Right cardiac atrium (tissue), 5 donors: ENCODE measurements at regions not wholly inside any gene's neighbourhood (a gene's known extent, or its start where the extent isn't known, plus 50 kb on each side); places are given as distances from the start of the nearest gene placed in this dataset.
"Not testable (repeated sequence)": the region's sequence is repeated elsewhere in the genome, so short reads cannot be mapped to it uniquely, and the experiment has no call there.

ENCODE experiments used
- ATAC-seq, 2 donors: fragments of 200-7000 bp; cut with Tn5 transposase; one replicate each; pipeline versions ENCODE4 v1.8.0 to v1.9.1; 2020; ENCODE audit warnings: moderate library complexity in 2 of 2, mild to moderate bottlenecking in 1 of 2
- DNase-seq, 3 donors: peaks; one replicate each; pipeline ENCODE4 v3.0.0-alpha.2; 2020
- H3K27ac ChIP-seq: one replicate; pipeline ENCODE4 v1.5.1; 2013; ENCODE audit warnings: mild to moderate bottlenecking, low read length, control low read depth, moderate library complexity
- H3K27me3 ChIP-seq: one replicate; pipeline ENCODE4 v1.6.1; 2013; ENCODE audit not compliant: control insufficient read depth, insufficient read depth
- H3K4me1 ChIP-seq: one replicate; pipeline ENCODE4 v1.6.1; 2013; ENCODE audit warnings: low read length; ENCODE audit not compliant: control insufficient read depth, insufficient read depth
- H3K4me3 ChIP-seq: one replicate; pipeline ENCODE4 v1.5.1; 2013; ENCODE audit warnings: low read length, control low read depth
- H3K9me3 ChIP-seq: one replicate; pipeline ENCODE4 v1.6.1; 2013; ENCODE audit warnings: low read length; ENCODE audit not compliant: control insufficient read depth
- WGBS: extraction: QIAGEN DNeasy Blood & Tissue Kit; methylation state at CpG from one replicate; pipeline ENCODE4 v1.1.7; 2013; 5-methylcytosine and 5-hydroxymethylcytosine counted together
- intact Hi-C, 4 donors: fragments of 100-400 bp; cut with DNase I; formaldehyde crosslinking; loops; one replicate each; pipeline versions ENCODE4 v1.11.0 to v1.14.0; 2022 to 2023
- donor health status: healthy with polysubstance abuse.
- donor health status: DM: no; HTN: yes; CAD: no.
- donor health status: DM: no; HTN: no; CAD: no.
- donor health status: DM: no; HTN: yes; CAD: no; lungs with severe emphysema.
- donor health status: DM: yes; HTN: yes; CAD: no.

- DNase-seq = no peak
- 90% methylated on average over 1 of the region's 1 CpG for WGBS
- intact Hi-C loops = no loop called here
- no peak overlapping the region for H3K4me3 ChIP-seq
- no peaks in the 10 kb centered on the region for H3K27me3 ChIP-seq
- no peaks in the 10 kb centered on the region for H3K4me1 ChIP-seq
- no peak overlapping the region for H3K27ac ChIP-seq
- H3K9me3 ChIP-seq = no peaks in the 10 kb centered on the region
- ATAC-seq = no peak
Observed at GRCh38 chr6:140160909-140161308, 786.5 kb upstream of the CITED2 start.

- no peaks in the 10 kb centered on the region for H3K27me3 ChIP-seq
- H3K9me3 ChIP-seq = no peaks in the 10 kb centered on the region
- intact Hi-C loops = no loop called here
- ATAC-seq = no peak
- H3K4me3 ChIP-seq = no peak overlapping the region
- H3K27ac ChIP-seq = no peak overlapping the region
- 96% methylated on average over 3 of the region's 3 CpGs for WGBS
- H3K4me1 ChIP-seq = no peaks in the 10 kb centered on the region
- DNase-seq = no peak
Observed at GRCh38 chr6:140160494-140160893, 786.0 kb upstream of the CITED2 start.

- intact Hi-C loops = no loop called here
Observed at GRCh38 chr6:140156131-140156530, 781.7 kb upstream of the CITED2 start.

GRCh38 chr6:140155451-140156126, 781.1 kb upstream of the CITED2 start:
- DNase-seq (no peak), ATAC-seq (no peak)
- H3K9me3 ChIP-seq = no peaks in the 10 kb centered on the region
- H3K27ac ChIP-seq = no peak overlapping the region
- no peaks in the 10 kb centered on the region for H3K27me3 ChIP-seq
- H3K4me1 ChIP-seq = no peaks in the 10 kb centered on the region
- H3K4me3 ChIP-seq = no peak overlapping the region
- intact Hi-C loops = no loop called here

More at GRCh38 chr6:140156131-140156530, 781.7 kb upstream of the CITED2 start:
- Histone ChIP-seq H3K27me3 (no peaks in the 10 kb centered on the region), H3K9me3 (no peaks in the 10 kb centered on the region), H3K4me1 (no peaks in the 10 kb centered on the region), H3K27ac (no peak overlapping the region), H3K4me3 (no peak overlapping the region)
- no peak for DNase-seq
- 96% methylated on average over 6 of the region's 6 CpGs for WGBS
- no peak for ATAC-seq

- ATAC-seq = no peak
- WGBS = 84% methylated on average over 1 of the region's 1 CpG
- Histone ChIP-seq H3K4me1 (no peaks in the 10 kb centered on the region), H3K9me3 (no peaks in the 10 kb centered on the region), H3K27me3 (no peaks in the 10 kb centered on the region), H3K4me3 (no peak overlapping the region), H3K27ac (no peak overlapping the region)
- no peak for DNase-seq
- intact Hi-C loops = no loop called here
Observed at GRCh38 chr6:140153703-140154102, 779.3 kb upstream of the CITED2 start.

GRCh38 chr6:140147825-140148814, 773.7 kb upstream of the CITED2 start:
- H3K27me3 ChIP-seq, ATAC-seq, intact Hi-C loops, H3K4me3 ChIP-seq, H3K9me3 ChIP-seq, H3K27ac ChIP-seq, H3K4me1 ChIP-seq: not testable (repeated sequence)
- peak; percentile 12 to 50 (median 47) for DNase-seq
- 98% methylated on average over 67 of the region's 67 CpGs for WGBS

GRCh38 chr6:140140891-140141290, 766.4 kb upstream of the CITED2 start:
- intact Hi-C loops = no loop called here

GRCh38 chr6:140138311-140139010, 764.0 kb upstream of the CITED2 start:
- intact Hi-C loops = no loop called here
- Histone ChIP-seq H3K4me1 (peaks cover 5% of the 10 kb centered on the region), H3K27me3 (no peaks in the 10 kb centered on the region), H3K4me3 (no peak overlapping the region), H3K27ac (peak overlapping the region; percentile 48), H3K9me3 (no peaks in the 10 kb centered on the region)
- no peak for DNase-seq
- 47% methylated on average over 5 of the region's 5 CpGs for WGBS
- ATAC-seq = peak; percentile 21 to 33

More at GRCh38 chr6:140140891-140141290, 766.4 kb upstream of the CITED2 start:
- H3K27me3 ChIP-seq = no peaks in the 10 kb centered on the region
- H3K4me3 ChIP-seq = no peak overlapping the region
- 87% methylated on average over 1 of the region's 1 CpG for WGBS
- no peaks in the 10 kb centered on the region for H3K9me3 ChIP-seq
- no peak for ATAC-seq
- no peak overlapping the region for H3K27ac ChIP-seq
- peaks cover 5% of the 10 kb centered on the region for H3K4me1 ChIP-seq
- DNase-seq = no peak

- Histone ChIP-seq H3K27ac (no peak overlapping the region), H3K4me1 (peaks cover 5% of the 10 kb centered on the region), H3K4me3 (no peak overlapping the region), H3K9me3 (no peaks in the 10 kb centered on the region), H3K27me3 (no peaks in the 10 kb centered on the region)
- no peak for DNase-seq
- ATAC-seq = no peak
- intact Hi-C loops = no loop called here
Observed at GRCh38 chr6:140134224-140134623, 759.8 kb upstream of the CITED2 start.

- no peaks in the 10 kb centered on the region for H3K27me3 ChIP-seq
- DNase-seq (no peak), ATAC-seq (no peak)
- intact Hi-C loops = no loop called here
- H3K4me1 ChIP-seq = no peaks in the 10 kb centered on the region
- no peak overlapping the region for H3K4me3 ChIP-seq
- H3K27ac ChIP-seq = no peak overlapping the region
- no peaks in the 10 kb centered on the region for H3K9me3 ChIP-seq
Observed at GRCh38 chr6:140130074-140130473, 755.6 kb upstream of the CITED2 start.

- H3K4me1 ChIP-seq = no peaks in the 10 kb centered on the region
- no peak overlapping the region for H3K4me3 ChIP-seq
- H3K9me3 ChIP-seq = no peaks in the 10 kb centered on the region
- ATAC-seq (no peak), DNase-seq (no peak)
- no peaks in the 10 kb centered on the region for H3K27me3 ChIP-seq
- intact Hi-C loops = no loop called here
- 95% methylated on average over 2 of the region's 2 CpGs for WGBS
- H3K27ac ChIP-seq = no peak overlapping the region
Observed at GRCh38 chr6:140124498-140124897, 750.0 kb upstream of the CITED2 start.
